GM18502 (cell line): ENCODE measurements at regions not wholly inside any gene's neighbourhood (a gene's known extent, or its start where the extent isn't known, plus 50 kb on each side); places are given as distances from the start of the nearest gene placed in this dataset.
"Not testable (repeated sequence)": the region's sequence is repeated elsewhere in the genome, so short reads cannot be mapped to it uniquely, and the experiment has no call there.

Experiments used
- ATAC-seq: cut with Tn5 transposase; IDR thresholded peaks from one replicate; pipeline ENCODE4 v1.9.1; 2021; ENCODE audit warnings: mild to moderate bottlenecking; ENCODE audit not compliant: unreplicated experiment, poor library complexity

DNA sequence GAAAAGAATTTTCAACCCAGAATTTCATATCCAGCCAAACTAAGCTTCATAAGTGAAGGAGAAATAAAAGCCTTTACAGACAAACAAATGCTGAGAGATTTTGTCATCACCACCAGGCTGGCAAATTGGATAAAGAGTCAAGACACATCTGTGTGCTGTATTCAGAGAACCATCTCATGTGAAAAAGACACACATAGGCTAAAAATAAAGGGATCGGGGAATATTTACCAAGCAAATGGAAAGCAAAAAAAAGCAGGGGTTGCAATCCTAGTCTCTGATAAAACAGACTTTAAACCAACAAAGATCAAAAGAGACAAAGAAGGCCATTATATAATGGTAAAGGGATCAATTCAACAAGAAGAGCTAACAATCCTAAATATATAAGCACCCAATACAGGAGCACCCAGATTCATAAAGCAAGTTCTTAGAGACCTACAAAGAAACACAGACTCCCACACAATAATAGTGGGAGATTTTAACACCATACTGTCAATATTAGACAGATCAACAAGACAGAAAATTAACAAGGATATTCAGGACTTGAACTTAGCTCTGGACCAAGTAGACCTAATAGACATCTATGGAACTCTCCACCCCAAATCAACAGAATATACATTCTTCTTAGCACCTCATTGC lies 55.9 kb upstream of the ACSM6 start:
- ATAC-seq = not testable (repeated sequence)

DNA sequence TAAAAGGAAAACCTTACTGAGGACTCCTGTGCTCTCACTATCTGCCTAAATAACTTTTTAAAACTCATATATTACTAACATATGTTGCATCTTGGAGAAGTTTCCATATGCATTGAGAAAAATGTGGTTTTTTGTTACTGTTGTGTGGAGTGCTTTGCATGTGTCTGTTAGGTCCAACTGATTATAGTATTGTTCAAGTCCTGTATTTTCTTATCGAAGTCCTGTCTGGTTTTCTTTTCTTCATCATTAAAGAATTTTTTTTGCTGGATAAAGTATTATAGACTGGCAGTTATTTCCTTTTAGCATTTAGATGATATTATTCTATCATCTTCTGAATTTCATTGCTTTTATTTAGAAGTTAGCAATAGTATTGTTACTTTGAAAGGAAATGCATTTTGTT lies 59.5 kb upstream of the ACSM6 start:
- no peak for ATAC-seq

DNA sequence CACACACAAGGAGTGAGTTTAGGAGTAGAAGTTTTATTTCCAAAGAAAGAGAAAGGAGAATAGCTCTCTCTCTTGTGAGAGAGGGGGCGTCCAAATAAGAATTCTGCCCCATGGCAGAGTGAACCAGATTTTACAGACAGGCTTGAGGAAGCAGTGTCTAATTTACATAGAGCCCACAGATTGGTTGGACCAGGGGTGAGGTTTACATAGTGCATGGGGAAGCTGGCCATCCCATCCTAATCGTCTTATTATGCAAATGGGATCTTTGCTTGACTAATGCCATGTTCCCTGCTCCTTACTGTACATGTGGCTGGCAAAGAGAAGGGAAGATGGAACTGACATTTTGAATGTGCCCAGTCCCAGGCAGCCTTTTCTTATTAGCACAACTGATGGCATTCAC lies 60.0 kb upstream of the ACSM6 start:
- no peak for ATAC-seq

DNA sequence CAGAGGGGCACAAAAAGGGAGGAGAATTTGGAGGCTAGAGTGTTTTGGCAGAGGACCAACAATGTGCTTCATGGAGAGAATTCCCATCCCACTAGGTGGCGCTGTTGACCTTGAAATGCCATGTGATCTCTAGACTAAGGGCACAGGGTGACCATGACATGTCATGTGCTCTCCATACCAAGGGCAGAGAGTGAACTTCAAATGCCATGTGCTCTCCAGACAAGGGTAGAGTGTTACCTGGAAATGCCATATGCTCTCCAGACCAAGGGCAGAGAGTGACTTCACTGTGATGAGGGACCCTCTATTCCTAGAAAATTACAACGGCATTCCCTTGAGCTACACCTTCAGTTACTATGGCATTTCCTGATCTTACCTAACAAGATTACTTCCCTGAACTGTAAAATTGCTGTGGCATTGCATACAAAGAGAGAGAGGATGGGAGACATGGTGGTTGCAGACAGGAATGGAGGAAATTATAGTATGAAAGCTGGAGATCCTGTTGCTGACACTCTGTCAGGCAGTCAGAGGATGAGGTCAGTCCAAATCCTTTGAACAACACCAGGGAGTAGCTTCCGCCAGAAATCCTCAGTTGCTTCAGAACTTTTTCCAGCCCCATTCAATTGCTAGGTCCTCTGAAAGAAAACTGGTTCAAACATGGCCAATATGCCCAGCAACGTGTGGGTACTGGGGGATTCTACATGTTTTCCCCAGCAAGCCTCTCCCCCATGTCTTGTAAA lies 60.9 kb upstream of the ACSM6 start:
- ATAC-seq = peak; percentile 86

DNA sequence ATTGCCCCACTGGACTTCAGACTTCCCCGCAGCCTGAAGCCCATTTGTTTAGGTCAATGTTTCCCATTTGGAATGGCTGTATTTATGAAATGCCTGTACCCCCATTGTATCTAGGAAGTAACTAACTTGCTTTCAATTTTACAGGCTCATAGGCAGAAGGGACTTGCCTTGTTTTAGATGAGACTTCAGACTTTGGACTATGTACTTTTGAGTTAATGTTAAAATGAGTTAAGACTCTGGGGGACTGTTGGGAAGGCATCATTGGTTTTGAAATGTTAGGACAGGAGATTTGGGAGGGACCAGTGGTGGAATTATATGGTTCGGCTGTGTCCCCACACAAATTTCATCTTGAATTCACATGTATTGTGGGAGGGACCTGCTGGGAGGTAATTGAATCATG lies 61.1 kb upstream of the CYP2C8 start:
- not testable (repeated sequence) for ATAC-seq

DNA sequence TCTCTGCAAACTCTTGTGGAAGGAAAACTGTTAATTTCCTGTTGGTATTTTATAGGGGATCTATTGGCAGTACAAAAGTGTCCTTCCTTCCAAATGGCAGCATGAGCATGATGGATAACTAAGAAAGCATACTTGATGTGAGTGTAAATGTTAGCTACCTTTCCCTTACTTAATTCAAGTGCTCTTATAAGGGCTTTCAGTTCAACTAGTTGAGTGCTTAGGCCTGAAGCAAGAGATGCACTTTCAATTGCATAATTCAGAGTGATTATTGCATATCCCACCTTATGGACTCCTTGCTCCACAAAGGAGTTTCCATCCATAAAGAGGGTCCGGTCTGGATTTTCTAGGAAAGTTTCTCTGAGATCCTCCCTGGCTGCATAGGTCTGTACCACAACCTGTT lies 56.3 kb upstream of the CYP2C8 start:
- ATAC-seq = no peak

DNA sequence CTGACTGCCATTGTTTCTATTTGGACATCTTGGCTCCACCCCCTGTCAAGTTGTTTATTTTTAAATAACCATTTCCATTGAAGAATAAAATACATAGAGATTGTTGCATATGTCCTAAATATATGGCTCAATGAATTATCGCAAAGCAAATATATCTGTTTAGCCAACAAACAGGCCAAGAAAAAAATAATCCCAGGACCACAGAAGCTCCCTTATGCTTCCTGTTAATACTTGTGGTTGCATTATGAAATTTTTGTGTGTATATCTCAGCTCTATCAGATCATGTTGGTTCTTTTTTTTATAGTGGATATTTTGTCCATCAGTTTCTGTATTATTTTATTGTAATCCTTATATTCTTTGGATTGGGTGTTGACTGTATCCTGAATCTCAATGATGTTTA lies 53.4 kb upstream of the CYP2C8 start:
- no peak for ATAC-seq

DNA sequence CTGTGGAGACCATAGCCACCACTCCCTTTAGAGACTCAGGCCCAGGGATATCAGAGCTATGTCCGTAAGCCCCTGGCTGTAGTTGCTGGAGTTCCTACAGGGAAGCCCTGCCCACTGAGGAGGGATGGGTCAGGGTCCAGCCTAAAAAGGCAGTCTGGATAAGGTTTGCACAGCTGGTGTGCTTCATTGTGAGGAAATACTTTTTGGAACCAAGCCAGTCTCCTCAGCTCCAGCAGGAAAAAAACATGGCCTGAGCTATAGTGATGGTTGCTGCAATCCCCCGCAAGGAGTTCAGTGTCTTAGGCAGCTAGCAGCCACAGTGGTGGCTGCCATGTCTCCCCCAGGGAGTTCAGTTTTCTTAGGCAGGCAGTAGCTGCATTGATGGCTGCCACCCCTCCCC lies 52.6 kb upstream of the CYP2C8 start:
- ATAC-seq = no peak
